IMR-90 (cell line): ENCODE measurements at regions not wholly inside any gene's neighbourhood (a gene's known extent, or its start where the extent isn't known, plus 50 kb on each side); places are given as distances from the start of the nearest gene placed in this dataset.

ENCODE experiments used
- ATAC-seq: fragments of 200-7000 bp; cut with Tn5 transposase; 2 replicates; pipeline ENCODE4 v1.9.1; 2020; ENCODE audit warnings: low read depth, mild to moderate bottlenecking, moderate library complexity
- BruUV-seq: library from RNA; stranded (reverse); fragments of 400-500 nt; replicated peaks from 2 replicates; lab custom pipeline; 2021; lab: Mats Ljungman, UMichigan
- CTCF ChIA-PET: fragments of 300-600 bp; formaldehyde crosslinking; extraction: SDS; loops from one replicate; lab custom pipeline; 2021; ENCODE audit warnings: antibody characterized with exemption; lab: Yijun Ruan, JAX
- POLR2A ChIA-PET: fragments of 300-600 bp; sonication (Branson Sonifier 250); formaldehyde crosslinking; loops from one replicate; lab custom pipeline; 2022; ENCODE audit warnings: antibody characterized with exemption; ENCODE audit not compliant: unreplicated experiment; lab: Charles Lee
- DNase-seq: peaks from one replicate; pipeline ENCODE4 v3.0.0; 2013
- H2AFZ ChIP-seq: replicated peaks from 2 replicates; pipeline ENCODE3; 2013; ENCODE audit warnings: low read length, mild to moderate bottlenecking; ENCODE audit not compliant: poor library complexity
- H2AK5ac ChIP-seq: 2 replicates; pipeline ENCODE4 v1.6.1; 2013; ENCODE audit warnings: low read depth, low read length, inconsistent platforms
- H2AK9ac ChIP-seq: replicated peaks from 2 replicates; pipeline ENCODE3; 2013; ENCODE audit warnings: mild to moderate bottlenecking, low read depth, low read length, moderate library complexity; ENCODE audit not compliant: poor library complexity
- H2BK120ac ChIP-seq: 2 replicates; pipeline ENCODE4 v1.6.1; 2013; ENCODE audit warnings: low read depth, low read length, inconsistent platforms
- H2BK15ac ChIP-seq: 3 replicates; pipeline ENCODE4 v1.6.1; 2013; ENCODE audit warnings: low read depth, low read length, inconsistent platforms
- H2BK20ac ChIP-seq: 2 replicates; pipeline ENCODE4 v1.6.1; 2013; ENCODE audit warnings: low read depth, mild to moderate bottlenecking, inconsistent platforms, low read length, moderate library complexity
- H2BK5ac ChIP-seq: 2 replicates; pipeline ENCODE4 v1.6.1; 2013; ENCODE audit warnings: mild to moderate bottlenecking, low read depth, low read length, inconsistent platforms; ENCODE audit not compliant: poor library complexity, severe bottlenecking
- H3K14ac ChIP-seq: replicated peaks from 2 replicates; pipeline ENCODE4 v1.6.1; 2013; ENCODE audit warnings: low read depth, low read length, inconsistent platforms
- H3K18ac ChIP-seq: 2 replicates; pipeline ENCODE4 v1.6.1; 2013; ENCODE audit warnings: low read depth, low read length, control low read depth
- H3K23ac ChIP-seq: 2 replicates; pipeline ENCODE4 v1.6.1; 2013; ENCODE audit warnings: low read depth, low read length, inconsistent platforms
- H3K27ac ChIP-seq: 2 replicates; pipeline ENCODE4 v1.5.1; 2013; ENCODE audit warnings: mild to moderate bottlenecking, control low read depth, low read length; ENCODE audit not compliant: insufficient read depth
- H3K27me3 ChIP-seq: 2 replicates; pipeline ENCODE4 v1.6.1; 2013; ENCODE audit warnings: low read length; ENCODE audit not compliant: control insufficient read depth, insufficient read depth
- H3K36me3 ChIP-seq: 2 replicates; pipeline ENCODE4 v1.6.1; 2013; ENCODE audit warnings: low read length, mixed read lengths; ENCODE audit not compliant: control insufficient read depth, insufficient read depth
- H3K4ac ChIP-seq: 2 replicates; pipeline ENCODE4 v1.6.1; 2013; ENCODE audit warnings: low read depth, low read length, inconsistent platforms
- H3K4me1 ChIP-seq: 2 replicates; pipeline ENCODE4 v1.6.1; 2013; ENCODE audit warnings: low read length, mixed read lengths; ENCODE audit not compliant: control insufficient read depth, insufficient read depth
- H3K4me2 ChIP-seq: 2 replicates; pipeline ENCODE4 v1.6.1; 2013; ENCODE audit warnings: low read depth, mild to moderate bottlenecking, control low read depth, low read length, moderate library complexity
- H3K4me3 ChIP-seq: 2 replicates; pipeline ENCODE4 v1.5.1; 2013; ENCODE audit warnings: low read depth, mild to moderate bottlenecking, control low read depth, low read length, moderate library complexity; ENCODE audit not compliant: insufficient read depth
- H3K56ac ChIP-seq: 2 replicates; pipeline ENCODE4 v1.6.1; 2013; ENCODE audit warnings: low read length, inconsistent platforms; ENCODE audit not compliant: insufficient read depth; ENCODE audit errors: extremely low read depth
- H3K79me1 ChIP-seq, 2 experiments: 2 replicates each; pipeline ENCODE4 v1.6.1; 2013; ENCODE audit warnings: low read length in 2 of 2, inconsistent platforms in 1 of 2, low read depth in 1 of 2
- H3K9ac ChIP-seq: 2 replicates; pipeline ENCODE4 v1.6.1; 2013; ENCODE audit warnings: low read depth, low read length, control low read depth
- H3K9me1 ChIP-seq: 2 replicates; pipeline ENCODE4 v1.6.1; 2013; ENCODE audit warnings: low read length, inconsistent platforms; ENCODE audit not compliant: insufficient read depth
- H3K9me3 ChIP-seq: 2 replicates; pipeline ENCODE4 v1.6.1; 2013; ENCODE audit warnings: low read length; ENCODE audit not compliant: control insufficient read depth, insufficient read depth
- H4K20me1 ChIP-seq: 2 replicates; pipeline ENCODE4 v1.6.1; 2013; ENCODE audit warnings: low read length, inconsistent platforms; ENCODE audit not compliant: insufficient read depth
- H4K5ac ChIP-seq: 2 replicates; pipeline ENCODE4 v1.6.1; 2013; ENCODE audit warnings: mild to moderate bottlenecking, low read depth, low read length, control low read depth
- H4K8ac ChIP-seq, 2 experiments: 2 replicates each; pipeline ENCODE4 v1.6.1; 2013; ENCODE audit warnings: low read depth in 2 of 2, low read length in 2 of 2, control low read depth in 1 of 2, inconsistent platforms in 1 of 2
- H4K91ac ChIP-seq: 2 replicates; pipeline ENCODE4 v1.6.1; 2013; ENCODE audit warnings: low read depth, low read length, inconsistent platforms; ENCODE audit not compliant: insufficient read depth
- CEBPB ChIP-seq: IDR thresholded peaks from 2 replicates; pipeline ENCODE4 v1.6.1; 2012; ENCODE audit warnings: low read depth, low read length, improper control_type of control experiment
- CTCF ChIP-seq: conservative IDR thresholded peaks from 2 replicates; pipeline ENCODE4 v1.5.1; 2012; ENCODE audit warnings: mild to moderate bottlenecking, low read depth, low read length, improper control_type of control experiment
- ELK1 ChIP-seq: fragments of 150-350 bp; IDR thresholded peaks from 2 replicates; pipeline ENCODE4 v1.6.1; 2016; ENCODE audit warnings: low read depth, mild to moderate bottlenecking, low read length, moderate library complexity, borderline replicate concordance
- MAFK ChIP-seq: IDR thresholded peaks from 2 replicates; pipeline ENCODE4 v1.6.1; 2012; ENCODE audit warnings: low read depth, low read length, improper control_type of control experiment
- MXI1 ChIP-seq: IDR thresholded peaks from 2 replicates; pipeline ENCODE4 v1.6.1; 2012; ENCODE audit warnings: low read depth, mild to moderate bottlenecking, low read length, moderate library complexity, borderline replicate concordance
- NFE2L2 ChIP-seq: fragments of 150-350 bp; IDR thresholded peaks from 2 replicates; pipeline ENCODE4 v1.6.1; 2016; ENCODE audit warnings: low read depth, mild to moderate bottlenecking, low read length
- RCOR1 ChIP-seq: IDR thresholded peaks from 2 replicates; pipeline ENCODE4 v1.6.1; 2012; ENCODE audit warnings: mild to moderate bottlenecking, low read length, improper control_type of control experiment; ENCODE audit not compliant: insufficient replicate concordance
- RFX5 ChIP-seq: IDR thresholded peaks from 2 replicates; pipeline ENCODE4 v1.8.0; 2012; ENCODE audit warnings: low read depth, mild to moderate bottlenecking, low read length, moderate library complexity
- SMC3 ChIP-seq: fragments of 150-350 bp; IDR thresholded peaks from 2 replicates; pipeline ENCODE4 v1.6.1; 2016; ENCODE audit warnings: low read depth, mild to moderate bottlenecking, antibody characterized with exemption, low read length, moderate library complexity
- WGBS, 2 experiments: methylation state at CpG; one replicate each; pipeline versions ENCODE4 v1.1.5 to v1.1.7; 2013; ENCODE audit warnings: missing lambda C conversion rate in 2 of 2; ENCODE audit not compliant: insufficient read length in 1 of 2; ENCODE audit errors: extremely low coverage in 2 of 2; 5-methylcytosine and 5-hydroxymethylcytosine counted together
- dilution Hi-C: fragments of 300-500 bp; cut with HindIII; formaldehyde crosslinking; loops from one replicate; pipeline ENCODE4 v1.14.3; 2018; ENCODE audit warnings: low sequenced_read_pairs; ENCODE audit not compliant: unreplicated experiment
- in situ Hi-C: fragments of 300-500 bp; cut with MboI; formaldehyde crosslinking; loops from 3 replicates; pipeline ENCODE4 v1.14.3; 2019; ENCODE audit warnings: low sequenced_read_pairs, inconsistent platforms, mixed read lengths
- intact Hi-C: fragments of 100-400 bp; cut with micrococcal nuclease; formaldehyde crosslinking; loops from 2 replicates; pipeline ENCODE4 v1.10.0; 2022

GRCh38 chr1:198947456-198947855, 308.6 kb downstream of the PTPRC start:
- no peak overlapping the region for H2BK20ac ChIP-seq
- H4K20me1 ChIP-seq: no peaks in the 10 kb centered on the region
- no peaks in the 10 kb centered on the region for H3K9me3 ChIP-seq
- TF ChIP-seq SMC3 (no peak), CTCF (no peak), RFX5 (no peak), CEBPB (no peak), RCOR1 (no peak), MAFK (no peak), MXI1 (no peak), ELK1 (no peak), NFE2L2 (no peak)
- no peak overlapping the region for H4K8ac ChIP-seq
- POLR2A ChIA-PET: interaction anchor here (1.0 kb wide), 1 partner anchor 11 kb away, joined by 3 read pairs; no protein-coding TSS in a partner anchor
- H3K27me3 ChIP-seq: no peaks in the 10 kb centered on the region
- no CpG with 5 or more reads among the region's 1 CpG for WGBS, 2 experiments
- intact Hi-C loops (no loop called here), dilution Hi-C loops (no loop called here), in situ Hi-C loops (no loop called here)
- no peak overlapping the region for H2AFZ ChIP-seq
- no peaks in the 10 kb centered on the region for H3K9me1 ChIP-seq
- H2BK120ac ChIP-seq: no peak overlapping the region
- no peak overlapping the region for H4K91ac ChIP-seq
- H3K27ac ChIP-seq: no peak overlapping the region
- H3K36me3 ChIP-seq: no peaks in the 10 kb centered on the region
- H3K56ac ChIP-seq: no peak overlapping the region
- no peak for DNase-seq
- H3K23ac ChIP-seq: no peak overlapping the region
- no peak overlapping the region for H3K4me2 ChIP-seq
- no peak overlapping the region for H3K4me3 ChIP-seq
- H3K18ac ChIP-seq: no peak overlapping the region
- BruUV-seq: no TSS peak
- no peak overlapping the region for H4K5ac ChIP-seq
- H3K79me1 ChIP-seq: no peaks in the 10 kb centered on the region
- no peak overlapping the region for H3K4ac ChIP-seq
- no peak for ATAC-seq
- no peak overlapping the region for H2BK15ac ChIP-seq
- H3K4me1 ChIP-seq: no peaks in the 10 kb centered on the region
- no peak overlapping the region for H3K14ac ChIP-seq
- H2AK9ac ChIP-seq: no peak overlapping the region
- no peak overlapping the region for H2BK5ac ChIP-seq
- H2AK5ac ChIP-seq: no peak overlapping the region
- H3K9ac ChIP-seq: no peak overlapping the region
- CTCF ChIA-PET: no interaction called here
